C4-2B (cell line): ENCODE measurements at regions not wholly inside any gene's neighbourhood (a gene's known extent, or its start where the extent isn't known, plus 50 kb on each side); places are given as distances from the start of the nearest gene placed in this dataset.

ENCODE experiments used
- ZFX ChIP-seq: fragments of 450-650 bp; IDR thresholded peaks from 2 replicates; pipeline ENCODE4 v1.6.1; 2017
- TF ChIP-seq, protein P1 (sequence below): fragments of 450-650 bp; conservative IDR thresholded peaks from 2 replicates; pipeline ENCODE4 v1.5.1; 2017; ENCODE audit warnings: mild to moderate bottlenecking

DNA sequence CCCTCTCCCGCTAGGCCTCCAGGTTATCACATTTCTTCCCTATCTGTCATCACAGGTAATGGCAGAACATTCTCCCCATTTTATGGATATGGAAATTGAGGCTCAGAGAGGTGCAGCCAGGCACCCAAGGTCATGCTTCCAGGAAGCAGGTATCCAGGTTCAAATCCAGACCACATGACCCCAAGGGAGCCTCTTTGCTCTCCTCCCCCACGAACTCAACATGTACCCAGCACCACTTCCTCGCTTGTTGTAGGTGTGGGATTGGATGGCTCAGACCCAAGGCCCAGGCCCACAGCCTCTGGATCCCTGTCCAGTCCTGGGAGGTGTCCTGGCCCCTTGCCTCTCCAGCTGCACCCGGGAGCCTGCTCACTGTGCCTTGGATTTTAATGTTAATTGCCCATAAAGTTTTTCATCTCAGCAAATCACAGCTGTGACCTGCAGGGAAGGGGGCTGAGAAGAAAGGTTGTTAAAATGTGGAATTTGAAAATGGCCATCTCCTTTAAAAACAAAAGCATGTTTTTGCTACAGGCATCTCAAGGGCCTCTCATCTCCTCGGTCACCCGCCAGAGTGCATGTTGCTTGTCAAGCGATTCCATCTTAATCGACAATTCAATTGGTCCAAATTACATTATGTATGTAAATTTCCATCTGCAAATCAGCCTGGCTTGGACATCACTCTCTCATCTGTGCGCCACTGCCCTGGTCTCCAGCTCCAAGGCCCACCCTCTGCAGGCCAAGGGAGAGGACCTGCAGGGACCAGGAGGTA, 205.4 kb upstream of the ZMIZ1 start:
- TF ChIP-seq, protein P1, sequence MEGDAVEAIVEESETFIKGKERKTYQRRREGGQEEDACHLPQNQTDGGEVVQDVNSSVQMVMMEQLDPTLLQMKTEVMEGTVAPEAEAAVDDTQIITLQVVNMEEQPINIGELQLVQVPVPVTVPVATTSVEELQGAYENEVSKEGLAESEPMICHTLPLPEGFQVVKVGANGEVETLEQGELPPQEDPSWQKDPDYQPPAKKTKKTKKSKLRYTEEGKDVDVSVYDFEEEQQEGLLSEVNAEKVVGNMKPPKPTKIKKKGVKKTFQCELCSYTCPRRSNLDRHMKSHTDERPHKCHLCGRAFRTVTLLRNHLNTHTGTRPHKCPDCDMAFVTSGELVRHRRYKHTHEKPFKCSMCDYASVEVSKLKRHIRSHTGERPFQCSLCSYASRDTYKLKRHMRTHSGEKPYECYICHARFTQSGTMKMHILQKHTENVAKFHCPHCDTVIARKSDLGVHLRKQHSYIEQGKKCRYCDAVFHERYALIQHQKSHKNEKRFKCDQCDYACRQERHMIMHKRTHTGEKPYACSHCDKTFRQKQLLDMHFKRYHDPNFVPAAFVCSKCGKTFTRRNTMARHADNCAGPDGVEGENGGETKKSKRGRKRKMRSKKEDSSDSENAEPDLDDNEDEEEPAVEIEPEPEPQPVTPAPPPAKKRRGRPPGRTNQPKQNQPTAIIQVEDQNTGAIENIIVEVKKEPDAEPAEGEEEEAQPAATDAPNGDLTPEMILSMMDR, result no peak
- no peak for TF ChIP-seq ZFX
